ENCODE measurements at regions not wholly inside any gene's neighbourhood (a gene's known extent, or its start where the extent isn't known, plus 50 kb on each side); places are given as distances from the start of the nearest gene placed in this dataset.

DNA sequence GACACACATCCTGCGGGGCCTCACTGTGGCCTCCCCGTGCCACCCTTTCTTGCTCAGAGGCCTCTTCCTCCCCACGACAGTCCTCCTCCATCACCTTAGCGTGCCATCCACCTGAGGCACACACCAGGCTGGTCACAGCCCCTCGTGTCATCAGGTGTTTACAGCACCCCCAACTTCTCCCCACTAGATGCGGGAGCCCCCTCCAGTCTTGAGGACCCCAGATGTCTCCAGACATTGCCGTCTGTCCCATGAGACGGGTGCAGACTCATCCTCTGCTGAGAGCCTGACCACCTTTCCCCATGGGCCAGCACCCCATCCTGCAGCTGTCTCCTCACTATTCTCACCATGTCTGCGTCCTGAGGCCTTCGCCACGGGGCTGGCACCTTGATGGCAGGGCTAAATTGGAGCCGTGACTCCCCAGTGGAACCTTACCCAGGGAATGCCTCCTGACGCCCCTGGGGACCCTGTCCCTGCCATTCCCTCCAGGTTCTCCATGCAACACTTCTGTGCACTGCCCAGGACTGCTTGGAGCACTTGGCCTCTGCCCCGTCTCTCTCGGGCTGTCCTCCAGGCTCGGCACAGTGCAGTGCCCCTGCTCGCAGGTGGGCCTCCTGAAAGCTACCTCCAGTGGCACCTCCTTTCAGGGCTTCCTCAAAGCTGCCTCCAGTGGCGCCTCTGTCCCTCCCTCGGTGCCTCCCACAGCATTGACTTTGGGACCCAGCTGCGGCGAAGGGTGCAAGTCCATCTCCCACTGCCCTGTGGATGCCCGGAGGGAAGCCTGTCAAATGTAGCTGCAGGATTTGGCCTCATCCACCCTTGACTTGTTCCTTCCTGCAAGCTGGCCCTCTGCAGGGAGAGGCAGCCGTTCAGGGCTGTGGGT, 1386.8 kb downstream of the BRD1 start:
- TF ChIP-seq, protein P1, sequence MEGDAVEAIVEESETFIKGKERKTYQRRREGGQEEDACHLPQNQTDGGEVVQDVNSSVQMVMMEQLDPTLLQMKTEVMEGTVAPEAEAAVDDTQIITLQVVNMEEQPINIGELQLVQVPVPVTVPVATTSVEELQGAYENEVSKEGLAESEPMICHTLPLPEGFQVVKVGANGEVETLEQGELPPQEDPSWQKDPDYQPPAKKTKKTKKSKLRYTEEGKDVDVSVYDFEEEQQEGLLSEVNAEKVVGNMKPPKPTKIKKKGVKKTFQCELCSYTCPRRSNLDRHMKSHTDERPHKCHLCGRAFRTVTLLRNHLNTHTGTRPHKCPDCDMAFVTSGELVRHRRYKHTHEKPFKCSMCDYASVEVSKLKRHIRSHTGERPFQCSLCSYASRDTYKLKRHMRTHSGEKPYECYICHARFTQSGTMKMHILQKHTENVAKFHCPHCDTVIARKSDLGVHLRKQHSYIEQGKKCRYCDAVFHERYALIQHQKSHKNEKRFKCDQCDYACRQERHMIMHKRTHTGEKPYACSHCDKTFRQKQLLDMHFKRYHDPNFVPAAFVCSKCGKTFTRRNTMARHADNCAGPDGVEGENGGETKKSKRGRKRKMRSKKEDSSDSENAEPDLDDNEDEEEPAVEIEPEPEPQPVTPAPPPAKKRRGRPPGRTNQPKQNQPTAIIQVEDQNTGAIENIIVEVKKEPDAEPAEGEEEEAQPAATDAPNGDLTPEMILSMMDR (IDR thresholded peaks at IDR 0.05; ENCODE audit: low read length), result no peak
- no peak for TF ChIP-seq EZH2phosphoT487 (IDR thresholded peaks at IDR 0.05; ENCODE audit: low read length)

Data from MM.1S (cell line).